ENCODE measurements at regions not wholly inside any gene's neighbourhood (a gene's known extent, or its start where the extent isn't known, plus 50 kb on each side); places are given as distances from the start of the nearest gene placed in this dataset.

DNA sequence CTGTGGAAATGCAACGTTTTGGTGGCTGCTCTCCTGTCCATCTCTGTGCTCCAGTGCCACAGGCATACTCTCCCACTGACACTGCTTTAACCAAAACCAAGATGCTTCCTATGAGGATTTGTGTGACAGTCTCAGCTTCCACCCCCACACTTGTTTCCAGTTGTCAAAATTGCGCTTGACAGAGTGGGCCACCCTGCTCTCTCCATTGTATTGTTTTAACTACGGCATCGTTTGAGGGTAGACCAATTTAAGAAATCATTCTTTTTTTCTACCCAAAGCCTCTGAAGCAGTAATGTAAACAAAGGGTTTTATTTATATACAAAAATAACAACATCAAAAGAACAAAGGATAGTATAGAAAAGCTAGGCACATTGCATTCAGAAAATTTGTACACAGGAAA, 178.0 kb downstream of the INHBA start:
- no peak for DNase-seq (ENCODE audit: low read depth)

DNA sequence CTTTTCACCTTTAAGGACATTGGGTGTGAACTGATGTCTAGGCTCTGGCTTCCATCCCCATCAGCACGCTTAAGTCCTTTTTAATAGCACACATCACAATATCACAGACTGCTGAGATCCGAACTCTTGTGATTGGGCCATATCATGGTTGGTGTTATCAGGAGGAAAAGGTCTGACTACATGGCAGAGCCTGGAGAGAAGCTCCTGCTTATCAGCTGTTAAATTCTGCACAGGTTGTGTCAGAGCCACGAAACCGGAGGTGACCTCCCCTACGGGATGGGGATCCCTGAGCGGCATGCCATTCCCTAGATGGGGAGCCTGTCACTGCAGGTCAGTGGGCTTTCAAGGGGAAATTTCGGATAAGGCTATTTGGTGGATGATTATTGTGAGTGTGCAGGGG, 182.4 kb downstream of the INHBA start:
- DNase-seq (ENCODE audit: low read depth) = no peak

DNA sequence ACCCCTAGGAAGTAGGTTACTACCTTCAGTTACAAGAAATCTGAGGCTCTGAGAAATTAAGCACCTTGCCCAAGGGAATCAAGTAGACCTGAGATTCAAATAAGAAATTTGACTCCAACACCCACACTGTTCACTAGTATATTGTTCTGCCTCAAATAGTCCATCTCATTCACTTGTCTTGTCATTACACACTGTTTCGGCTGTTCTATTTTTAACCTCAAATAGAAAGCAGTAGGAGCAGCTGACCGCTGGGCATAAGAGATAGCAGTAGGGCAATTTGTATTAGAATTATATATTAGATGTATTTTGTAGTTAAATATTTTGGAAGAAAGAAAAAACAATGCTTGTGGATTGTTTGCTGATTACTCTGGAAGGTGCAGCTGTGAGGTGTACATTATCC, 185.1 kb downstream of the INHBA start:
- no peak for DNase-seq (ENCODE audit: low read depth)

DNA sequence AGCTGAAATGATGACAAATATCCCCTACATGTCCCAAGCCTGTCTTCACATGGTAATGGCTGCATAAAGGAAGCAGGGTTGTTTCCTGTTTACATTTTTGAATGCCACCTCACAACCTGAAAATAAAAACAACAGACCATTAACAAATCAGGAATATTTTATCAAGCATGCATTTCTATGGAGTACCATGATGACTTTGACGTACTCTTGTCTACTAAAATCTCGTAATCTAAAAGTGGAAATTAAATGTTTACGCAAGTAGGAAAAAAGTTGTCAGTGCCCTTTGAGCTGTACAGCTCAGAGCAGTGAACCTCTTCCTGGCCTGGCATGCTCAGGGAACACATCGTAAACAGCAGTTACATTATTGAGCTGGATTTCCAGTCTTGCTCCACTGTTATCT, 194.1 kb downstream of the INHBA start:
- DNase-seq (ENCODE audit: low read depth) = no peak

DNA sequence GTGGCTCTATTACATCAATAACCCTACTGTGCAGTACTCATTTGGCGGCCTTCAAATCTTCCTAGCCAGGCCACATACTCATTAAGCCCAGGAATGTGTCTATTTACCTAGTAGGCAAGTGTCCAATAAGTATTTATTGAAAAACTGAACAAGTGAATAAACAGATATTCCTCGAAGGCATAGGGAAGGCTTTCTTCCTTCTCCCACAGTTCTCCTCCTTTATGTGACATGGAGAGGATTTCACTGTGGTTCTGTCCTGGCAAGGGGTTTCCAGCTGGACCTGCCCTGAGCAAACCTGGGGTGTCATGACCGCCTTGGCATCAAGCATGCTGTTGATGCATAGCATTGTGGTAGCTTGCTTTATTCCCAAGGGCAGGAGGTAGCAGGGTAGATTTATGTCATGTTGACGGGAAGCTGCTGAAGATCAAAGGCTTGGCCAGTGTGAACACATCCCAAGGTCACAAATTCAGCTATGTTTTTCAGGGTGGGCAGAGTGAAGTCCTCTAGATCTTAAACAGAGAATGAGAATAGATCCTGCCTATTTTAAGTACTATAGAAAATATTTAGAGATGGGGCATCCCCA, 195.1 kb downstream of the INHBA start:
- no peak for DNase-seq (ENCODE audit: low read depth)

DNA sequence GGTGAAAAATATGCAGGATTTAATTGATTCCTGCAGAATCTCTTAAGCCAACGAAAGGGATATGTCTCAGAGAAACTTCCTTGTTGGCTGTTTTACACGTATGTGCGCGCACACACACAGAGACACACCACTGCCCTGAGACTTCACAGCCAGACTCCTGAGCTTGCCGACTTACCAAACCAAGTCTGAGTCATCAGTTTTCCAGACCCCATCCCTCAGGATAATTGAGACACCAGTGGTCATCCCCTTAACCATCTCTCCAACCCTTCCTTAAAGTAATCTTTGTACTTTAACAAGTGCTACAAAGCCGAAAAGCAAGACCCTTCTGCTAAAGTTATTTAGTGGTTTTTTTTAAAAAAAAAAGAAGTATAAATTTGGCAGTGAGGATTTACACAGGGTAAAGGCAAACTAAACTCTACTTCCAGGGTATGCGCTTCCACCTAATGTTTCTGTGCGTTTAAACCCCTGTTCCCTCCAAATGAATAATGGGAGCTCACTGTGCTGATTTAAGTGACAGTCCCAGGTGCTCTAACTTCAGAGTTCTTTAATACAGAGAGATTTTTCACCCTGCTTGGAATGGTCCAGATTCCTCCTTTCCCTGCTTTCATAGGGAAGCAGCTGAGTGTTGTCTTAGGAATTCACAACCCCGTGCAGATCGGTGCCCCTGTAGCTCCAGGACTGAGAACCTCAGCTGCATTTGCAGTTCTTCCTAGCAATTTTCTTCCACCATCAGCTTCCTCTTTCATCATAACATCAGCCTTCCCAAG, 198.5 kb downstream of the INHBA start:
- no peak for DNase-seq (ENCODE audit: low read depth)

DNA sequence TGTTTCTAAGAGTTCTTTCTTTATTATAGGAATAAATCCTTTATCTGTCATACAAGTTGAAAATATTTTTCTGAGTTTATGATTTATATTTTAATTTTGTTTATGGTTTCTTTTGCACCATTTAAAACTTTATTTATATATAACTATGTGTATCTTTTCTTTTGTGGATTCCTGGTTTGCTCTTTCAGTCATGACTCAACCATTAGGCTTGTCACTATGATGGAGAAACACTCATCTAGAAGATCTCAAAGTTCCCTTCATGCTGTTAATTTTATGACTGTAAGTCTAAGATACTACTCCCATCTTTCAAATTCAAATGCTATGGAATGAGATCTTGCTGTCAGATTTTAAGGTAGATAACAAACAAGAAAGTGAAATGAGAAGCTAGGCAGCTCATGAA, 199.5 kb downstream of the INHBA start:
- peak; percentile 18 for DNase-seq (ENCODE audit: low read depth)

DNA sequence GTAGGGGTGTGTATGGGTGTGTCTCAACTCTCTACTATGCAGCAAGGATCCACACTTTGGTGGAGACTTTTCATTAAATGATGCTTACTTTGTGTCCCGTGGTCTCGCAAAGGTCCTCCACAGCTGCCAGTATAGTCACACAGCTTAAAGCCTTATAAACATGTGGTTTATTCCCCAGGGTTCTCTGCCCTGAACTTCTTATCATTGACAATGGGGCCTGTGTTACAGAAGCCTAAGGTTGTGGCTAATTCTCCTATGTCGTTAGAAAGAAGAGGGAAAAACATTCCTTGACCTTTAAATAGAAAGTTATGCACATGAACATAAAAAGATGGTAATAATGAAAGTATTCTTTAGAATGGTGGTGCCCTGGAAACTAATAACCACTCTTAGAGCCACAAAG, 201.4 kb downstream of the INHBA start:
- no peak for DNase-seq (ENCODE audit: low read depth)

DNA sequence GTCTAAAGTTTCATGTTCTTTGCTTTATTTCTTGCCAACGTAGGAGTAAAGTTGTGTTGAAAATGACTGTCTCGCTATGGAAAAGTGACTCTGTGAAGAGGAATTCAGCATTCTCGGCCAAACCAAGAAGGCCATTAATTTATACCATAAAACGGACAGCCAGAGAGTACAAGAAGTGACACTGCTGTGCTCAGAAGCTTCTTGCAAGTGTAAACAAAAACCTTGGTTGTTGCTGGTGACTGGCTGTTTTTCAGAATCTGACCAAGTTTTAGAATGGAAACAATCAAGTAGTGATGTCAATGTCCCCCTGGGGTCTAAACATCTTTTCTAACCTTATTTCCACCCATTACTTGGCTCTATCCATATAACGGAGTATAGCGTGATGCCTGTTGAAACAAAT, 201.9 kb downstream of the INHBA start:
- no peak for DNase-seq (ENCODE audit: low read depth)

DNA sequence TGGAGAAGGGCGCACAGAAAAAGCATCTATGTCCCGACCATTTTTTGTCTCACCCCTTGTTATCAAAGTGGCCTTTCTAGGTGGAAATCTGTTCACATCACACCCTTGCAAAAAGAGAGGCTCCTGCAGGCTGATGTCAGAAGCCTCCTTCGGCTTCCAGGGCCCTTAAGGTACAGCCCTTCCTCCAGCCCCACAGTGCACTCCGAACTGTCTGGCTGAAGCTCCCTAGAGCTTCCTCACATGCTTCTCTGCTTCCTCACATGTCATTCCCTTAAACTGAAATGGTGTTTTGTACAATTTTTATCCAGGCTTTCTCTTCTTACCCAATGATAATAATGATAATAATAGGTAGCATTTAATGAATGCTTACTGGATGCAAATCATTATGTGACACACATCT, 210.3 kb downstream of the INHBA start:
- no peak for DNase-seq (ENCODE audit: low read depth)

DNA sequence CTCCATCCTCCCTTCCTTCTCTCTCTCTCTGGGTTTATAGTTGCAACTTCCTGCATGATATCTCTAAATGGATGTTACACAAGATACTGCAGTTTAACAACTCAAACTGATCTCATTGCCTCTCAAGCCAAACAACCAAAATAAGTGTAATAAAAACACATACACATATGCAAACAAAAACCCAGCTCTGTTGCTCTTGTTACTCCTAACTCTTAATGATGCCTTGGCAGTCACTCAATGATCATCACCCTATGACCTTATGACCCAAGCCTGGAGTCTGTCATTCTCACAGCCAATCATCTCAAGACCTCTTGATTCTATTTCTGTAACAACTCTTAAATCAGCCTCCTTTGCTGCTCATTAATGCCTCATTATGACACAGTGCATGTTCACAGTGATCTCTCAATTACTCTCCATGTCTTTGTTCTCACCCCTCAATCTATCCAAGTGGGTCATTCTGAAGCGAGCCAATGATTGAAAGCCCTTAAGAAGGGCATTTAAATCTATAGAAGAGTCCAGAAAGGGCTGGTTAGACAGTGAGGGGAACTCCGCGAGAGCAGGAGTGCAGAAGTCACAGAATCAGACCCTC, 210.9 kb downstream of the INHBA start:
- DNase-seq (ENCODE audit: low read depth) = no peak

DNA sequence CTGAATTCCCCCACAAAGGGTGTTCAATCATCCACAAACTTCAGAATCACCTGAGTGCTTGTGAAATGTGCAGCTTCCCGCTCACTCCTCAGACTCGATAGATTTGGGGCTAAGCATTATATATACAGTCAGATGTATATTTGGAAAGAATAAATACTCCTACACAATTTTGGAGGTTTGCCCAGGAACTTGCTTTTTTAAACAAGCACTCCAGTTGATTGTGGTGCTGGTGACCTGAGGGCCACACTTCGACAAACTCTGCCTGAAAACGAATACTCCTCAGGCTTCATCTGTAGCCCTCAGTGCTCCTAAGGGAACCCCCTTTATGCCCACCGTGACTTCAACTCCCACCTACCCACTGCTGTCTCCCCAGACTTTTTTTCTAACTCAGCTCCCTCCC, 211.6 kb downstream of the INHBA start:
- no peak for DNase-seq (ENCODE audit: low read depth)

DNA sequence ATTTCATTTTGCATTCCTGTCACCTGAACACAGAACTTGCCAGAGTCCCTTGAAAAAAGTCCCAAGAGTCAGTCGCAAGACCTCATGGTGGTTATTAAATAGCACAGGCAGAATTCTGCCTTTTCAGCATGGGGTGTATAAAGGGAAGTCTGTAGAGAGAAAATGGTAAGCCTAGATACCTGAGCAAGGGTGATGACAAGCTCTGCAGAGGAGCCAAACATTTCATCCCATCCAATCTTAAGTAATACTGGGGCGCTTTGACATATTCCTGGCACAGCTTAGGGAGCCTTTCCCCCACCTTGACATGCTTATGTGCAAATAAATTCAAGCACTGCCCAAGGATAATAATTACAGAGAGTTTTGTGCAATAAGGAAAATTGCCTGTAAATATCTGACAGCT, 213.0 kb downstream of the INHBA start:
- DNase-seq (ENCODE audit: low read depth) = no peak

DNA sequence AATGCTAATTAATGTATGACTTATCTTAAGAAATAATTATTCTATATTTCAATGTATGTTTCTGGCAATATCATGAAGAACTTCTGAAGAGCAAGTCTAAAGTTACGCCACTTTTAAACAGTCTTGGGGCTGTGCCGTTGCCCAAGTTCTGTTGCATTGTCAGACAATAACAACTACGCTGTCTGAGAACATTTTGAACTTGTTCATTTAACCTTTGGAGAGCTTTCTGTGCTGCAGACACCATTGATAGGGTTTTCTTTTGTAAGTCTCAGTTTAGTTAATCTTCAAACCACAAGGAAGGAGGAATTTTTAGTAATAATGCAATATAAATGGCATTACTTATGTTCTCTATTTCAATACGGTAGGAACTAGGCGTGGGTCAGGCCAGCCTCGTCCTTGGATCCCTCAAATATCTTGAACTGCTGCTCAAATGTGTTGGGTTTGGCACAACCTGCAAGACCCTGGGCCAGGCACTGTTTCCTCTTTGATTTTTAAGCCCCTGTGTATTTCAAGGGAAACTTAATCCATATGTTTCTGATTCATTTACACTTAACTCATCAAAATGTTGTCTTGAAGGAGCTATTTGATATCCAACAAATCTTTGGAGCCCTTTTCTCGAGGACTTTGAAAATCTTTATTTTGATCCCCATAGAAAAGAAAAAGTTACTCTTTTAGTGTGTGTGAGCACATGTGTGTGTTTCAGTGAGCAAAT, 215.5 kb downstream of the INHBA start:
- no peak for DNase-seq (ENCODE audit: low read depth)

DNA sequence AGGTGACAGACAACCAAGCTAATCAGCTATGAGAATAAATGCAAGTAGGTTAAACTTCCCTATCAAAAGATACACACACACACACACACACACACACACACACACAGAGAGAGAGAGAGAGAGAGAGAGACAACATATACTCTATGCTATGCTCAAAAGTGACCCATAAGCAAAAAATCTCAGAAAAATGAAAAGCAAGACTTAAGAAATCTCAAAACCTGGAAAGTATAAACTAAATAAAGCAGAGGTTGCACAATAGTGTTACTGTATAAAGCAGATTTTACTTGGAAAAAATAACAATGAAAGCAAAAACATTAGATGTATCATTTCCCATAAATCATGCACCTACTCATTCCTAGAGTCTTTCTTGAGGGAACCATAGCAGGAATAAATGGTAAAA, 221.5 kb downstream of the INHBA start:
- no peak for DNase-seq (ENCODE audit: low read depth)

DNA sequence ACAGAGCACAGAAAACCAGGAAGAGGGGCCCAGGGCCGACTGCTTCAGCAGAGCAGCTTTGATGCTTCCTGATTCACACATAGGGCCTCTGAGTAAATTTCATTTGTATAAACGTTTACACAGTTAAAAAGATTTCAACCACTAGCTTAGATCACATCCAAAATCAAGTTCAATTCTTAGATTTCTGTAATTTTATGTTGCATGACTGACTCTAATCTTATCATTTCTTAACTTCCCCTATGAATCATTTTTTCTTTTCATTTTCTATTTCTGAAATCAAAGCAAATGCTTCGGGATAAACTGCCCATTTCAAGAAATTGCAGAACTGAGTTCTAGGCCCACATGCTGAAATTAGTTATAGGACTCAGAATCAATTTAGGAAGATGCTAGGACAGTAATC, 224.7 kb downstream of the INHBA start:
- DNase-seq (ENCODE audit: low read depth) = no peak

DNA sequence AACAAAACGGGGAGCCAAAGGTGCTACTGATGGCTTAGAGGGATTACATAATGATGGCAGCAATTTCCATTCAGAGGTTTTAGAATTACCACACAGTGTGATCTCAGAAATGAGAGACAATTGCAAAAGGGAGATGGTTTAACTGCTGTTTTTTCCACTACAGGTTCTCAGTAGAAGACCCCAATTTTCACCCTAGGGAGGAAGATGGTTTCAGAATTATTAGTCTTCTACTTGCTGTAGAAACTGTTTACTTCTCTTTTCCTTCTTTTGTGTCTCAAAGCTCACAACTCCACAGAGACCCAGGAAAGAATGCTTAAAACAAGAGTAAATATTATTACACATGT, 226.5 kb downstream of the INHBA start:
- no peak for DNase-seq (ENCODE audit: low read depth)

DNA sequence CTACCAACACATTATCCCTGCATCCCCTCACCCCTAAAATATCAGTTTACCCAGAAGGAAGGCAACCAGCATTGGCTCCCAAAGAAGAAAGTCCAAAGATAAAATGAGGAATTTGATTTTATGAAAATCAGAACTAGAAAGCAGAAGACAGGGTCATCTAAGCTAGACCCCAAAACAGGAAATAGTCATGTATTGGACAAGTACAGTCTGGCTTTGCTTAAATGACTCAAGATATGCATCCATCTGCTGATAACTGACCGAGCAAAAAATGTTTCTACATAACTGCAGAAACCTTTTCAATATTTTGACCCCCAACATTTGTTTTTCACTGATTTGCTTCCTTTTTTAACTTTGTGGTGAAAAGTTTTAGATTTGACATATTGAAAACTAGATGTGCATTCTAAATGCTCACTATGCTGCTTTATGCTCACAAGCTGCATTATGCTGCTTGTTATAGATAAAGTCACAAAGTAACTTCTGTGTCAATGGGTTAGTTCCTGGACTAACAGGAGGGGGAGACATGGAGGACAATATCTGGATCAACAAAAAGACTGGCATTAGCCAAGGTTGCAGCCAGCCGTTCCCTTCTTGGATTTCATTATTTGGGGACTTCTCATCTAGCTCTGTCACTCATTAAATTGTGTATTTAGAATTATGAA, 227.0 kb downstream of the INHBA start:
- no peak for DNase-seq (ENCODE audit: low read depth)

DNA sequence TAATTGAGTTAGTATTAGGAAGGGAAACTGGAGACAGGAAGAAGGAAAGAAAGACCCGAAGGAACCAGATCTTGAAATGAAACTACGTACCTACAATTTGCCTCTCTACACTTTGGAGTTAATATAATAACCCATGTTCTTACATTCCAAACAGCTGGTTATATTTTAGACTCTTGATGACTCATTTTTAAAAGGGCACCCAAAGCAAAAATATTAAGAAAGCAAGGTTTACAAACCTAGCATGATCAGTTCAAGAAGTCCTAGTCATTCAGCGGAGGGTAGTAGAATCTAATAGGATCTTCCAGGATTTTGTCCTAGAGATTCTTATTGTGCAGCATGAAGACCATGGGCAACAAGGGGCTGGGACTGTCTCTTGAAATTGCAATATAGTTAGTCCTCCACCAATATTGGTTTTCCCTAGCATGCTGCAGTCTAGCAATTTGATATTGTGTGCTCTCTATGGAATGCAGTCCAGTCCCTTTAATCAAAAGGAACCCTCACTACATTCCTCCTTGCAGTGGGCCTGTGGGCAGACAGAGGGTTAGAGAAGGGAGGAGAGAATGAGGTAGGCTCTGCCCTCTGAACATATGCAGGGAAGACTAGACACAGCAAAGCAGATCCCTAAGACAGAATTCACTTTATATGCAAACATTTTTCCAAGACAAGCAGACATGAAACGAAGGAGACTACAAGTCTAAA, 230.3 kb downstream of the INHBA start:
- DNase-seq (ENCODE audit: low read depth) = peak; percentile 19

DNA sequence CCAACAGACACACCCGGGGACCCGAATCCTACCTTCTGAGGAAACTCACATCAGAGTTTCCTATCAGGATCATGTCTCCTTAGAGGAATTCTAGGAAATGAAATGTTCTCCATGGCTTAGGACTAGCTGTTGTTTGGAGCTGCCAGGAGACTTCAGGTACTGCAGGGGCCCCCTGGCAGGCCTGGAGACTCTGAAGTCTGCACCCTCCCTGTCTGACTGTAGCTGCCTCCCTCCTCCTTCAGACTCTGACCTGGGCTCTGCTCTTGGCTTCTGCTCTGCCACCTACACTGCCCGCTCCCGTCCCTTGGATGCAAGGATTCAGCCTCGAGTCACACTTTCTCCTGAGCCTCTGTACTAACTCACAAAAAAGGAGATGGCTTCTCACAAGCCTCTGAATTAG, 232.8 kb downstream of the INHBA start:
- no peak for DNase-seq (ENCODE audit: low read depth)

DNA sequence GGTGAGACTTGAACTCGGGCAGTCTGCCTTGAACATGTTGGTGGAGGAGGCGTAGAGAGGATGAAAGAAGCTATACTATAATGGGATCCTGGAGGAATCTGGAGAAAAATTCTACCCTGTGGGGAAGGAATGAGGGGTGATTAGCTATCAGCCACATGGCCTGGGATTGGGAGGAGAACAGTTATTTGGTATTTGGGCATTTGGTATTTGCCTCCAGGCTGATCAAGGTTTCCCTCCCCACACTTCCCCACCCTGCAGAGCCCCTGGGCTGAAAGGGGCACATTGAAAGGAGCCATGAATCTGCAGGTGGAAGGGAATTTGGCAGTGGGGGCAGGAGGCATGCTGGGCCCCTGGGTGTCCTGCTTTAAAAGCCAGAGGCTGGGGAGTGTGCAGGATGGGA, 235.3 kb downstream of the INHBA start:
- no peak for DNase-seq (ENCODE audit: low read depth)

DNA sequence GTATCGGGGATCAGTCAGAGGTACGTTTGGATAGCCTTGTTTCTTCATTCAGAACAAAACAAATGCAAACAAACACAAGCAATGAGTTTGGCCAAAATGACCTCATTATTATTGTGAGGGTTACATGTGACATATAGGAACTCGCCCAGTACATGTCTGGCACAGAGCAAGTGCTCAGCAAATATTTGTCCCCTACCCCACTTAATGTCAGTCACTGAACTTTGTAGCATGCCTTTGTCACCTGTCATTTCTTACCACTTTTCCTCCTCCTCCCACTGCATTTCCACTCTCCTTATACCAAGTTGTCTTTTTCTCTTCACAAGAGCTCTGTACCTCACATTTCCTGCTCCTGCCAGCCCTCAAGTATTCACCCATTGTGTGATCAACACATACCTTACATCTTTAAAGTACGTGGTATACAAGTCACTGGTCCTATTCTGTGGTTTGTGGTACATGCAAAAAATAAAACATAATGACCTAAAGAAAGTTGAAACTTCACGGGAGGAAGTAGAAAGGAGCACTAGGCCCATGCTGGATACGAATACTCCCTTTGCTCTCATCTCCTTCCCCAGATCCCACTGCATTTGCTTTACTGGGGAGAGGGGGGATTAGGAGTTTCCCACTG, 236.0 kb downstream of the INHBA start:
- no peak for DNase-seq (ENCODE audit: low read depth)
